C4-2B (cell line): ENCODE measurements at regions not wholly inside any gene's neighbourhood (a gene's known extent, or its start where the extent isn't known, plus 50 kb on each side); places are given as distances from the start of the nearest gene placed in this dataset.

ENCODE experiments used
- ZFX ChIP-seq: fragments of 450-650 bp; IDR thresholded peaks from 2 replicates; pipeline ENCODE4 v1.6.1; 2017
- TF ChIP-seq, protein P1 (sequence below): fragments of 450-650 bp; conservative IDR thresholded peaks from 2 replicates; pipeline ENCODE4 v1.5.1; 2017; ENCODE audit warnings: mild to moderate bottlenecking

DNA sequence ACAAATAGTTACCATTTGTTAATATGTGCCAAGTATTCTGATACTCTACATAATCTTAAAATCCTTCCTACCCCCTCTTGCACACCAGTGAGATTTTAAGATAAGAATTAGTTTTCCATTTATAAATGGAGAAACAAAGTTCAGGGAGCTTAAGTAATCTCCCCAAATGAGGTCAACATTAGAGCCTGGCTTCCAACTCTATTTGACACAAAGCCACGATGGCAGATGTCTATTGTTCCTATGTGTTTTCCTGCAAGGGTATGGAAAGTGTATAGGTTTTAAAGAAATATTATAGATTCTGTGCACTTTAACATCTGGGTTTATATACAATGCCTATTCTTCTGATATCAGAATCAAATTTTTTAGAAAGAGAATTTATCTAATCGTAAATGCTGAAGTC, 143.9 kb upstream of the SEMA3C start:
- TF ChIP-seq, protein P1, sequence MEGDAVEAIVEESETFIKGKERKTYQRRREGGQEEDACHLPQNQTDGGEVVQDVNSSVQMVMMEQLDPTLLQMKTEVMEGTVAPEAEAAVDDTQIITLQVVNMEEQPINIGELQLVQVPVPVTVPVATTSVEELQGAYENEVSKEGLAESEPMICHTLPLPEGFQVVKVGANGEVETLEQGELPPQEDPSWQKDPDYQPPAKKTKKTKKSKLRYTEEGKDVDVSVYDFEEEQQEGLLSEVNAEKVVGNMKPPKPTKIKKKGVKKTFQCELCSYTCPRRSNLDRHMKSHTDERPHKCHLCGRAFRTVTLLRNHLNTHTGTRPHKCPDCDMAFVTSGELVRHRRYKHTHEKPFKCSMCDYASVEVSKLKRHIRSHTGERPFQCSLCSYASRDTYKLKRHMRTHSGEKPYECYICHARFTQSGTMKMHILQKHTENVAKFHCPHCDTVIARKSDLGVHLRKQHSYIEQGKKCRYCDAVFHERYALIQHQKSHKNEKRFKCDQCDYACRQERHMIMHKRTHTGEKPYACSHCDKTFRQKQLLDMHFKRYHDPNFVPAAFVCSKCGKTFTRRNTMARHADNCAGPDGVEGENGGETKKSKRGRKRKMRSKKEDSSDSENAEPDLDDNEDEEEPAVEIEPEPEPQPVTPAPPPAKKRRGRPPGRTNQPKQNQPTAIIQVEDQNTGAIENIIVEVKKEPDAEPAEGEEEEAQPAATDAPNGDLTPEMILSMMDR, result no peak
- TF ChIP-seq ZFX, result no peak
